GM21423 (cell line): ENCODE measurements at regions not wholly inside any gene's neighbourhood (a gene's known extent, or its start where the extent isn't known, plus 50 kb on each side); places are given as distances from the start of the nearest gene placed in this dataset.
A peak's percentile ranks its signal among the peaks of the same experiment; 100 is the strongest.
"Not testable (repeated sequence)": the region's sequence is repeated elsewhere in the genome, so short reads cannot be mapped to it uniquely, and the experiment has no call there.

Source experiments
- ATAC-seq: cut with Tn5 transposase; IDR thresholded peaks from one replicate; pipeline ENCODE4 v1.9.1; 2021; ENCODE audit warnings: mild to moderate bottlenecking, moderate library complexity; ENCODE audit not compliant: unreplicated experiment

- ATAC-seq, result no peak
Observed at GRCh38 chr2:7620255-7620654, 703.0 kb downstream of the RNF144A start.

- ATAC-seq, result no peak
Observed at GRCh38 chr2:7621018-7621814, 704.0 kb downstream of the RNF144A start.

GRCh38 chr2:7625392-7626138, 708.4 kb downstream of the RNF144A start:
- ATAC-seq, result peak; percentile 71

- no peak for ATAC-seq
Observed at GRCh38 chr2:7626139-7626537, 708.9 kb downstream of the RNF144A start.

GRCh38 chr2:7627583-7627982, 710.4 kb downstream of the RNF144A start:
- no peak for ATAC-seq

GRCh38 chr2:7632420-7632819, 715.2 kb downstream of the RNF144A start:
- no peak for ATAC-seq

GRCh38 chr2:7633566-7634153, 716.4 kb downstream of the RNF144A start:
- ATAC-seq, result no peak

- no peak for ATAC-seq
Observed at GRCh38 chr2:7634409-7634808, 717.2 kb downstream of the RNF144A start.

GRCh38 chr2:7639476-7639875, 722.3 kb downstream of the RNF144A start:
- ATAC-seq, result no peak

- ATAC-seq, result not testable (repeated sequence)
Observed at GRCh38 chr2:7641272-7641671, 724.1 kb downstream of the RNF144A start.

- no peak for ATAC-seq
Observed at GRCh38 chr2:7646024-7646423, 728.8 kb downstream of the RNF144A start.

GRCh38 chr2:7646661-7647060, 729.4 kb downstream of the RNF144A start:
- ATAC-seq, result no peak

GRCh38 chr2:7648221-7648795, 731.1 kb downstream of the RNF144A start:
- no peak for ATAC-seq

- ATAC-seq, result no peak
Observed at GRCh38 chr2:7649461-7650228, 732.4 kb downstream of the RNF144A start.

GRCh38 chr2:7653617-7654016, 736.4 kb downstream of the RNF144A start:
- no peak for ATAC-seq

GRCh38 chr2:7655629-7656028, 738.4 kb downstream of the RNF144A start:
- ATAC-seq, result no peak

GRCh38 chr2:7657526-7657925, 740.3 kb downstream of the RNF144A start:
- not testable (repeated sequence) for ATAC-seq

- ATAC-seq, result no peak
Observed at GRCh38 chr2:7658486-7658885, 741.3 kb downstream of the RNF144A start.

GRCh38 chr2:7660816-7661215, 743.6 kb downstream of the RNF144A start:
- no peak for ATAC-seq

- no peak for ATAC-seq
Observed at GRCh38 chr2:7661502-7661901, 744.3 kb downstream of the RNF144A start.

- no peak for ATAC-seq
Observed at GRCh38 chr2:7665880-7666279, 748.7 kb downstream of the RNF144A start.
